ENCODE measurements at regions not wholly inside any gene's neighbourhood (a gene's known extent, or its start where the extent isn't known, plus 50 kb on each side); places are given as distances from the start of the nearest gene placed in this dataset.

GRCh38 chr21:35924714-35925301 lies 135.5 kb downstream of the SETD4 start:
- no peak for TF ChIP-seq CTCF (conservative IDR thresholded peaks at IDR 0.05; ENCODE audit: low read length)
- no peak for TF ChIP-seq EZH2phosphoT487 (IDR thresholded peaks at IDR 0.05; ENCODE audit: borderline replicate concordance, low read depth, low read length)

All from OCI-LY7 (cell line).